GM19324 (cell line): ENCODE measurements at regions not wholly inside any gene's neighbourhood (a gene's known extent, or its start where the extent isn't known, plus 50 kb on each side); places are given as distances from the start of the nearest gene placed in this dataset.

ENCODE experiments used
- ATAC-seq: cut with Tn5 transposase; IDR thresholded peaks from one replicate; pipeline ENCODE4 v1.9.1; 2021; ENCODE audit warnings: mild to moderate bottlenecking, moderate library complexity; ENCODE audit not compliant: unreplicated experiment, low FRiP score

DNA sequence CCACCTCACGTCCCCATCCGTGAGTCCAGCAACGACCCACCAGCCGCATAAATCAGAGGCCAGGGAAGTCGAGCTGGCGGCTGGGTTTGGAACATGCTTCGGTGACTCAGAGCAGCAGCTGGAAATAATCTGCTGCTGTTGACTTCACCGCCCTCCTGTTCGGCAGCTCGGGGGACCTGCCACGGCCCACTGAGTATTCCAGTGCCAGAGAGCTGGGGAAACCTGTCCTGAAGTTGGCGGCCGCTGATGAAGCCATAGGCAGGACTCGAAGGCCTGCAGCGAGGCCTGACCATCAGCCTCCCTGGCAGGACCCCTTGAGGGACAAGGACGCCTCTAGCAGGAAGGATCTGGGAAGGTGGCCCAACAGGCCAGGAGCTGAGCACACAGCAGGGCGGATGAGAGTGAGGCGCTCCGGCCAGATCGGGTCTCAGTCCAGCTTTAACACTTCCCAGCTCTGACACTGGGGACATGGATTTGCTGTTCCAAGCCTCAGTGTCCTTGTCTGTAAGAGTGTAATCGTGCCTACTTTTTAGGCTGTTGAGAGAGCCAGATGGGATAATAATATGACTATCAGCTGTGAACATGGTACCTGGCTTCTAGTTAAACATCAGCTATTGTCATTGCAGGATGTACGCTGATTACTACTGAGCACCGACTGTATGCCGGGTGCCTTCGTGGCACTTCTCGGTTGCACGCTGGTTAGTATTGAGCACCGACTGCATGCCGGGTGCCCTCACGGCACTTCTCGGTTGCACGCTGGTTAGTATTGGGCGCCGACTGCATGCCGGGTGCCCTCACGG is 50.4 kb upstream of the CIBAR2 start:
- ATAC-seq, result no peak

DNA sequence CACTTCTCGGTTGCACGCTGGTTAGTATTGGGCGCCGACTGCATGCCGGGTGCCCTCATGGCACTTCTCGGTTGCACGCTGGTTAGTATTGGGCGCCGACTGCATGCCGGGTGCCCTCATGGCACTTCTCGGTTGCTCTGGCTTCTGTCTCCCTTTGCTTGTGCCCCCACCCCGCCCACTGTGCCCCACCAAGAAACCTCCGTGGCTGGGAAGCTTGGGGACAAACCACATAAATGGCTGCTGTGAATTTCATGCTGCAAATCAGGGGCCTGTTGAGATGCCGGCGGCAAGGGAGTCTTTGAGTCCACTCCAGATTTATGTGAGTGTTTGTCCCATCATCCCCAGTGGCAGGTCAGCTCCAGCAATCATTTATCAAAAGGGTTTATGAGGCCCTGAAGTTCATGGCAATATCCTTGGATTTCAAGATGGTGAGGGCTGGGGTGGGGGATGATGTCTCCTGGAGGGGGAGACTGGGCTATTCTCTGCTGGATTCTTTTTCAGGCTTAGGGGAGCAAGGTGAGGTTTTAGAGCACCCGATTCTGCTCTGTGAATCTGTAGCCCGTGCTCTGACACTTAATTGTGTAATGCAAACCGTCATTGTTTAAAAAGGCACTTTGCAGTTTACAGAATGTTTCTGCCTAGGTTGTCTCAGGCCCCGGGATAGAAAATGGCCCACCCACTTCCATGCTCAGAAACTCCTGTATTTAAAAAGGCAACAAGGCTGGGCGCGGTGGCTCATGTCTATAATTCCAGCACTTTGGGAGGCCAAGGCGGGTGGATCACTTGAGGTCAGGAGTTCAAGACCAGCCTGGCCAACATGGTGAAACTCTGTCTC is 51.2 kb upstream of the CIBAR2 start:
- ATAC-seq, result no peak

DNA sequence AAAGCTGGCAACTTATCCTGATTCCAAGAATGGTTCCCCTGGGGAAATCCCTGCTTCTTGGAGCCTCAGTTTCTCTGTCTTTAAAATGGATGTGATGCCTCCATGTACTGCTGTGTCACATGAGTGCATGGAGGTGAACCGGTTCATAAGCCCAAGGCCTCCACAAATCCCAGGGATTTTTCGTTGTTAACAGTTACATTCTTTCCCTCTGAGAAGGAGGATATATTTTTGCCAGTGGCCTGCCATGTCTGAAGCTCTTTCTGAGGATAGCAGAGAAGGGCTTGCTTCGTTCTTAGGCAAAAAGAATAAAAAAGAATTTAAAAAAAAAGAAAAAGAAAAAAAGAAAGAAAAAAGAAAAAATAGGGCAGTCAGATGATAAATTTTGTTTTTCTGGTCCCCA is 52.2 kb upstream of the CIBAR2 start:
- no peak for ATAC-seq

DNA sequence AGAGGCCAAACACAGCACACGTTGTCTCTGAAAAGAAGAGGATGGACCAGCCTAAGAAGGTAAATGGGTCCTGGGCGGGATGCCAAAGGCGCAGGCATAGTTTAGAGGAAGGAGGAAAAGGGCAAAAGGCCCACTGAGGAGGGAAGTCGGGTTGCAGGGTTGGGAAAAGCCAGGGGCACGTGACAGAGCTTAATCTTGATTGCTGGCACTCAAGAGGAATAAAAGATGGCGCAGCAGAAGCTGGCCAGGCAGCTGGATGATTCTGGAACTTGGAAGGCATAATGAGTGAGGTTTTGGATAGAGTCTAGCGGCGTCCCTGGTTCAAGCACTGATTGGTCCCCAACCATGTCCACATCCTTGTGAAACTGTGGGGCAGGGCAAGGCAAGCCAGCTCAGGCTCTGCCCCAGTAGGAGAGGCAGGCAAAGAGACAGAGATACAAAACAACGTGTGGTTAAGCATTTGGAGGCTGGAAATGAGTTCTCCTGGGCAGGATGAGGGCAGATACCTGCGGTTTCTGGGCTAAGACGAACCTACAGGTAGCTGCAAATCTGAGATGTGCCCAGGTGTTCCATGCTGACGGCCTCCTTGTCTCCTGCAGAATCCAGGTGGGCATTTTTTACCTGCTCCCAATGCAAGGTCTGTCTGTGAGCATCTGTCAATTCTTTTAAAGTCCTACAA is 52.7 kb upstream of the CIBAR2 start:
- no peak for ATAC-seq

DNA sequence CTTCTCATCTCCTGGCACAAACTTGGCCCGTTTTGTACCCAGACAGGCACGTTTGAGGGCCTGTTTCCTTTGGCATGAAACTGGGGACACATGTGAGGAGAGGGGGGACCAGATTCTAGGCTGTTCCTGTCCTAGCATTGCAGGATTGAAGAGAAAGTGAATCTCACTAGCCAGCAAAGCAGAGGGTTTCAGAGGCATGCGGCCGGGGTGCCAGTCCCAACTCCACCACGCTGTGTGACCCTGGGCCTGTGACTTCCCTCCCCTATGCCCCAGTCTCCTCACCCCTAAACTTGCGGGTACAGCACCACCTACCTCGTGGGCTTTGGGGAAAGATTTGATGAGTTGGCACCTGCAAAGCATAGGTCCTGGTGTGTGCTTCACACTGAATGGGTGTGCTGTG is 53.5 kb upstream of the CIBAR2 start:
- ATAC-seq, result no peak

DNA sequence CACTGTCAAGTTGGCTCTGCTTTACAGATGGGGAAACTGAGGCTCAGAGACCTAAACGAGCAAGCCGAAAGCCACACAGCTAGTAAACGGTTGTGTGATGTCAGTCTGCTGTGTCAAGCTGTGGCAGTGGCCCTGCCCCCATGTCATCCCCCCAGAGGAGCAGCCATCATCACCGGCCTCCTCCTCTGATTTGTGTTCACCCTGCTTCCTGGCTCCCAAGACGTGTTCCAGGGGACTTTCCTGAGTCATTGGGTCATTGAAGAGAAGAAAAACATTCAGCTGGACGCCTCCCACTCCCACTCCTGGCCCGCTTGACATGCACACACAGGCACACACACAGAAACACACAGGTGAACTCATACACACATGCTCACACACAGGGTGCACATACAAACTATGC is 54.0 kb upstream of the CIBAR2 start:
- no peak for ATAC-seq

DNA sequence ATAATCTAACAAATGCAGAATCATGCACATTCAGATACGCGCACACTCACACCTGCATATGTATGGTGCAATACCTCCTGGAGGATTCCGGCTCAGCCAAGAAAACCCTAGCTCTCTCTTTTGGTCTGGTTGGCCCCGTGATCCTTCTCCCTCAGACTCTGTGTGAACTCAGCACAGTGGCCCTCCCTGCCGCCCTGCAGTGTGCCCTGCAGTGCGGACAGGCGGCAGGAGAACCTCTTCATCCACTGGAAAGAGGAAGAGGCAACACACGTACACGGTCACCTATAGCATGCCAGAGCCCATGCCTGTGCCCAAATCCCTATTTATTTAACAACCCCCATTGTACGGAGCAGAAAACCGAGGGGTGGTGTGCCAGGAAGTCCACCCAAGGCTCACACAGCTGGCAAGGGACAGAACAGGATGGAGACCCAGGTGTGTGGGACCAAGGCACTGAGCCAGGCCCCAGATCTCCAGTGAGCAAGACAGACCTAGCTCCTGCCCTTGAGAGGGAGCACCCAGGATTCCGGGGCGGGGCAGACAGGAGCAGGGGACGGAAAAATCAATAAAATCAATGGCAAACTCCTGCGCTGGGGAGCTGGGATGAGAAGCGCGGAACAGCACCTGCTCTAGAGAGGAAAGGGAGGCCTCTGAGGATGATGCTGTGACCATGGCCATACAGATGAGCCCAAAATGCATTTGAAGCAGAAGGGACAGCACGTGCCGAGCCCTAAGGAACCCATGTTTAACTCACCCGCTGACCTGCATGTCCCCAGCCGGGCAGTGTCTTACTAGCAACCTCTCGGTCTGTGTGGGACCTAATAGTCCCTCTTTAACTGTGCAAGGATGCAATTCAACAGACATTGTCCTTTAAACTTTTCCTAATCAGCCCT is 54.7 kb upstream of the CIBAR2 start:
- ATAC-seq, result no peak

DNA sequence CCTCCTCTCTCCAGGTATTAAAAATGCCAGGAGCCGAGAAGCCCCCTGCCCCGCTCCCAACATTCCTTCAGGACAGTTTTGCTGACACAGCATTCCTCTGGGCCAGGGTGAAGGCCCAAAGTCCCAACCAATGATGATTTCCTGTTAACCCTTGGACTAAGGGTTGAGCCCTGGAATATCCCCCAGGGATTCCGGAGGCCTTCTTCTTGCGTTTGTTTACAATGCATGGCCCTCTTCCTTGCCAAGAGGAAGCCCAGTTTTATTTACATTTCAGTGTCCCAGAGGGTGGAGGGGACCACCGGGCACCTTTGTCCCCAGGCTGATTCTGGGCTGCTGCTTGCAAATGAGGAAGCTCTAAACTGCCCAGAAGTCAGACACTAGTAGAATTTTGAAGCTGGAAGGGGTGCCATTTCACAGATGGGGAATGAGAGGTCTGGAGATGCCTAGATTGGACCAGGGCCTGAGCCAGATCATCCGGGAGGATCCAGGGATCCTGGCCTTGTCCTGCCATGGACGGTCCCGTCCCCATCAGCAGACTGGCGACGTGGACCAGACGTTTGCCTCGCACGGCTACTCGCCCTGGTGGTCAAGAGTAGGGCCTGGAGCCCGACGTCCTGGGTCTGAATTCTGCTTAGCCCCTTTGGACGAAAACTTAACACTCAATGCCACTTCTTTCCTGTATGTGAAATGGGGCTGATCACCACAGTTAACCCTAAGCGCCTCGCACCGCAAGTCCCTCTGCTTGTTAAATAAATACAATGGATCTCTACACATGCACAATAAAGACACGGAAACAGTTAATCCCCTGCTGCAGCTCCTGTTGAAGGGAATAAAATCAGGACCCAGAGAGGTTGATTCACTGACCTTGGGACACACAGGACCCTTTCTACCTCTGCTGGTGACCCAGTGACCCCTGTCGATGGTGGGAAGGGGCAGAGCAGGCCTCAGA is 55.6 kb upstream of the CIBAR2 start:
- no peak for ATAC-seq

DNA sequence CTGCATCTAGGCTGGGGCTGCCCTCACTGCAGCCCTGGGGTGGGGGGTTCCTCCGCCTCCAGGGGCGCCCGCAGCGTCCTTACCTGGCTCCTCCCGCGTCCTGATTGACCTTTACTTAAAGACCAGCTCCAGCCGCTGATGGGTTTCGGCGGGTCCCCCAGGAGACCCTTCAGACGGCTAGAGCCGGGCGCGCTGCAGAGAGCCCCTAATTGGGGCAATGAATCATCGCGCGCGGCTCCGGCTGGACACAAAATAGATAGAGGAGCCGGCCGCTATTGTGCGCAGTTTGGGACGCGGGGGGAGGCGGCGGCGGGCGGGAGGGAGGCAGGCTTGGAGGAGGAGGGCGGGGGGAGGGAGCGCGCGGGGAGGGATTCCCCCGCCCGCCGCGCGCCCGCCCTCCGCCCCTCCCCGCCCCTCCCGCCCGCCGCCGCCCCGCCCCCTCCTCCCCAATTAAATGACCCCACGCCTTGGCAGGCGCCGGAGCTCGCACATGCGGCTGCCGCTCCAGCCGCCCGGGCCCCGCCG is 56.5 kb upstream of the CIBAR2 start:
- ATAC-seq, result no peak

DNA sequence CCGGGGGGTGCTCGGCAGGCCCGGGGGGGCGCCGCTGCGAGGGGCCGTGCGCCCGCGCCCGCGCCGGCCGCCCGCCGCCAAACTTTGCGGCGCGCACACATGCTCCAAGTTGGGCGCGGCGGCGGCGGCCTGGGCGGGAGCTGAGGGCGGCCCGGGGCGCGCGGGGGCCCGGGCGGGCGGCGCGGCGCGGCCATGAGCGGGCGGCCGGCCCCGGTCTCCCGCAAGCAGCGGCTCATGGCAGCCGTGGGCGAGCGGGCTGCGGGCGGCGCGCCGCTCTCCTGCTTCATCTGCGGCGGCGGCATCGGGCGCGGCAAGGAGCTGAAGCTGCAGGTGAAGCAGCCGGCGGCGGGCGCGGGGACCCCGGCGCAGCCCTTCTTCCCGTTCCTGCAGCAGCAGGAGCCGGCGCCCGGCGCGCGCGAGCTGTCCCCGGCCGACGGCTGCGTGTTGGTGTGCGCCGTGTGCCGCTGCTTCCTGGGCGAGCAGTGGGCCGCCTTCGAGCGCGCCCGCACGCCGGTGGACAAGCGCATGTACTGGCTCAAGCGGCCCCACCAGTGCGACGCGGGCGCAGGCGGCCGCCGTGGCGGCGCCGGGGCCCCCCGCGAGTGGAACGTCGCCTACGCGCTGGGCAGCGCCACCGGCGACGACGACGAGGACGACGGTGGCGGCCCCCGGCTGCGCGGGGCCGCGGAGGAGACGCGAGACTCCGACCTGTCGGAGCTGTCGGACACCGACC is 57.2 kb upstream of the CIBAR2 start:
- no peak for ATAC-seq

DNA sequence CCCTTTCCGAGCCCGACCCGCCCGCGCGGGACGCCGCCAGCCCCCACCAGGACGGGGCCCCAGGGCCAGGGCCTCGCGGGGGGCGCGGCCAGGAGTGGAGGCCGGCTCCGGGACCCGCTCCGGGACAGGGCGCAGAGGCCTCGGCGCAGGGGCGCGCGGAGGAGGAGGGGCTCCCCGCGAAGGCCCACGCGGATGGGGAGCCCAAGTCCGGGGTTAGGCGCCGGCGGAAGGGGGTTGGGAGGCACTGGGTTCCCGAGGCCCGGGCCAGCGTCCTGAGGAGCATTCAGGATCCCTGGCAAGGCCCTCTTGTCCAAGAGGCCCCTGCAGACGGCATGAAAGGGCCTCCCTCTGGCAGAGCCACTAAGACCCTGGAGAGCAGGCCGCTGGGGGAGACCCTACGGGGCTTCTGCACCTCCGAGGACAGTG is 57.8 kb upstream of the CIBAR2 start:
- ATAC-seq, result no peak

DNA sequence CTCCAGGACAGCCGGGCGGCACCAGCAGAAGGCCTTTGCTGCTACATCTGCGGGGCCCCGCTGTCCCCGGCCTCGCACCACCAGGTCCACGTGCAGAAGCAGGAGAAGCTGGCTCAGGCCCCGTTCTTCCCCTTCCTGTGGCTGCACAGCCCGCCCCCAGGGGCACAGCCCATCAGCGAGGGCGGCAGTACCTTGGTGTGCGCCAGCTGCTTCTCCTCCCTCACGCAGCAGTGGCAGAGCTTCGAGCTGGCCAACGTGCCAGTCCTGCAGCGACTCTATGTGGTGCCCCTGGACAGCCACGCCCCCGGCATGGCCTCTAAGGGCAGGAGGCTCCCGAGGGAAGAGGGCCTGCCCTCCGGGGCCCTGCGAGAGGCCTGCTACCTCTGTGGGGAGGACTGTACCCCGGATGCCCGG is 58.3 kb upstream of the CIBAR2 start:
- no peak for ATAC-seq

DNA sequence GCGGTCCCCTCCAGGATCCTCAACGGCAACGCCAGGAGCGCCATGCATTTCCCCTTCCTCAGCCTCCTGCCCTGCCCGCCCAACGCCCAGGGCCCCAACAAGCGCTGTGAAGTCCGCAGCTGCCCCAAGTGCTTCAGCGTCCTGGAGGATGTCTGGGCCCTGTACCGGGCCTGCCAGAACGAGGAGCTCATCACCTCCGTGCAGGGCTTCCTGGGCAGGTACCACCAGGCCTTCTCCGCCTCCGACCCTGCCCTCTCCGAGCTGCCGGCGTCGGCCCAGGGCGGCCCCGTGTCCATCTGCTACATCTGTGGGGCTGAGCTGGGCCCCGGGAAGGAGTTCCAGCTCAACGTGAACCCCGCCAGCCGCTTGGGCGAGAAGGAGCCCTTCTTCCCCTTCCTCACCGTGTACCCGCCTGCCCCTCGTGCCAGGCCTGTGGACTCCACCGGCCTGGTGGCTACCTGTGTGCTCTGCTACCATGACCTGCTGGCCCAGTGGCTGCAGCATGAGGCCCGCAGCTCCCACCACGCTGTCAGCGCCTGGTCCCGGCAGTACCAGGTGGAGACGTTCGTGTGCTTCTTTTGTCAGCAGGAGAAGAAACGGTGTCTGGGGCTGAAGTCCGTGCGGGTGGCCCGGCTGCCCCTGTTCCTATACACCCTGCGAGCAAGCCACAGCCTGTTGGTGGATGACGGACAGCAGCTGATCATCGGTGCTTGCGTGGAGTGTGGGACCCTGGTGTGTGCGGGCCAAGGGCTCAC is 58.9 kb upstream of the CIBAR2 start:
- no peak for ATAC-seq

DNA sequence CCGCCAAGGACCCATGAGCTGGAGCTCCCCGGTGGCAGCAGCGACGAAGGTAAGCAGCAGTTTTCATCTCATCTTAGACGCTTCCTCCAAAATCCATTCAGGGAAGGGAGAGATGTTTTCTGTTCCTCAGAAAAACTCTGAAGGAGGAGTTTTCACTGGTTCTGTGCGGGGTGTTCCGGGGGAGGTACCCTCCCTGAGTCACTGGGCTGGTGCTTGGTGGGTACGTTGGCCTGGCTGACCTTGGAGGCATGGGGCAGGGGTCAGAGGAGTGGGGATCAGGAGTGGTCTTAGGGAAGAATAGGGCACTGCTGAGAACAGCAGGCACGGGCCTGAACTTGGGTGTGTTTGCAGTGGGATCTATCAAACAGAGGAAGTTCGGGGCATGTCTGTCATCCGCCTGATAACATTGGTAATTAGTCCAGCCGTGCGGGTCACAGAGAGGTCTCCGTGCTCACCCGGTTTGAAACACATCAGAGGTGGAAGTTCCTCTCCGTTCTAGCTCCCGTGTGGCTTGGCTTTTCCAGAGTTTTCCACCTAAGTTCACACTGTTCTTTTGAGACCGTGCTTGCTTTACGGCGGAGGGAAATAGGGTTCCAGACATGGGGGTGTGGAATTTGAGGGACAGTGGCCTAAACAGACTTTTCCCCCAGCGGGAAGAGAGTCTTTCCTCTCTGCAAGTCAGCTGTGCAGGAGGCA is 59.6 kb upstream of the CIBAR2 start:
- ATAC-seq, result no peak

DNA sequence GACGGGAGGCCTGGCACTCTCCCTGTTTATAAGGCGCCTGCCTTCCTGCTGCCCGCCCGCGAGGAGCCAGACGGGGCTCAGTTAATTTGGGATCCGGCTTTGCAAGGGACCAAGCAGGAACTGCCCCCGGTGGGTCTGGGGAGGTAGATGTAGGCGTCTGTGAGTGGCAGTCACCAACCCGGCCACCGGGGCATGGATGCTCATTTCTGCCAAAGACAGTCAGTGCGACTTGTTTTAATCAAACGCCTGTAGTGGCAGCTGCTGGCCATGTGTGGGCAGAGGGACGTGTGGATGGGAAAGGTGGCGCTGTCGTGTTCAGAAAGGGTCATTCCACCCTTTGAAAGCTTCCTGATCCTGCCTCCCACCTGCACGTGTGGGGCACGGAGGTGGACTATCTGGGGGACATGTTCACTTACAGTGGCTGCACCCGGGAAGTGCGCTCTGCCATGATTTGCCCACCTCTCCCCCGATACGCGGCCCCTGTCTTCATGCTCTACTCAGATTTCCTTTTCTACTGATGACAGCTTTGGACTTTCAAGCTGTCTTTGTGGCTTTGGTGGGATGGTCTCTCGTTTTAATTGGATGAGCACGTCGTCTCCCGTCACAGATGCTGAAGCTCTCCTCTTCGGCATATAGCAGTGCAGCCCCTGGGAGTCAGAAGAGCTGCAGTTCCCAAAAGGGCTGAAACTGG is 60.3 kb upstream of the CIBAR2 start:
- ATAC-seq, result no peak

DNA sequence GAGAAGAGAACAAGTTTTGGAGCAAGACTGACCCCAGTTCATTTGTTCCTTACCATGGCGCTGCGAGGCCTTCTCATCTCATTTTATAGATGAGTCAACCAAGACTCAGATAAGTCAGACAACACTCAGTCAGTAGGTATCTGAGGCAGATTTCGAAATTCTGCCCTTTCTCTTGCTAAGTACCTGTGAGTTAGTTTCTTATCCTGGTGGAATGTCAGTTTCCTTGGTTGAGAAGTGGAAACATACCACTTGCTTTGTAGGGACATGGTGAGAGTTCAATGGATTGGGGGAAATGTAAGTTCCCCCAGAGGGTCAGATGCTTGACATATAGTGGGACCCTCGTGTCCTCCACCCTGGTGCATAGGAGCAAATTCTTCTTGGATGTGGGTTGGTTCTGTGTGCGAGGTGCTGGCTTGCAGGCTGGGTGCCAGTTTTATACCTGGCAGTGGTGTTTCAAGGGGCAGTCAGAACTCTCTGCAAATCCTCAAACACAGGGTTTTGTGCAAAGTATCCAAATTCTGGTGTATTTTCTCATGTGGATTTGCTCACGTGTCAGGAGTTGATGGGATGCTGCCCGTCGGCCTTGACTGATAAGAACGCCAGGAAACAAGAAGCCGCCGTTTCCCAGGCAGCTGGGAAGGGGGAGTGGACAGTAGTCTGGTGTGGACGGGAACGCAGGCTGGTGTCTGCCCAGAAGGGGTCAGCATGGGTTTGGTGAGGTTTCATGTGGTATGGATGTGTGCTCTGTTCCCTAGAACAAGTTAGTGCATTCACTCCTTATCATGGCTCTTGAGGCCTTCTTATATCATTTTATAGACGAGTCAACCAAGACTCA is 61.1 kb upstream of the CIBAR2 start:
- no peak for ATAC-seq
